NCI-H128 (cell line): ENCODE measurements at regions not wholly inside any gene's neighbourhood (a gene's known extent, or its start where the extent isn't known, plus 50 kb on each side); places are given as distances from the start of the nearest gene placed in this dataset.

Source experiments
- DNase-seq: peaks from one replicate; lab custom pipeline; 2025; ENCODE audit not compliant: unreplicated experiment; lab: John Stamatoyannopoulos, UW

DNA sequence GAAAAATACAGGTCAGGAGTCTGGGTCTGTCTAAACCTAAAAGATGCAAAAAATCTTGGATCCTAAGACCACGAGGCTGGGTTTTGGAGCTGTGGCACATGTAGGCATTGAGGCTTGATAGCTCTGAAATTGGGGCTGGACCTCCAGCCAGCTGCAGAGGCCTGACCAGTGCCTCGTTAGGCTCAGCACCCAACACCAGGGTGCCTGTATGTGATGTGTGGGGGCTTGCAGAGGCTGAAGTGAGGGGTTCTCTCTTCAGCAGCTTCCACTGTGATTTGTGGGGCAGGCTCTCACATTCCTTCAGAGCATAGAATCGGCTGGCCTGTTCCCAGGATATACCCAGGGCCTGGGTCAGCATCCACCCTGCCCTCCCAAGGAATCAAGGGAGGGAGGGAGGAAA, 247.8 kb downstream of the BUB3 start:
- DNase-seq: no peak

DNA sequence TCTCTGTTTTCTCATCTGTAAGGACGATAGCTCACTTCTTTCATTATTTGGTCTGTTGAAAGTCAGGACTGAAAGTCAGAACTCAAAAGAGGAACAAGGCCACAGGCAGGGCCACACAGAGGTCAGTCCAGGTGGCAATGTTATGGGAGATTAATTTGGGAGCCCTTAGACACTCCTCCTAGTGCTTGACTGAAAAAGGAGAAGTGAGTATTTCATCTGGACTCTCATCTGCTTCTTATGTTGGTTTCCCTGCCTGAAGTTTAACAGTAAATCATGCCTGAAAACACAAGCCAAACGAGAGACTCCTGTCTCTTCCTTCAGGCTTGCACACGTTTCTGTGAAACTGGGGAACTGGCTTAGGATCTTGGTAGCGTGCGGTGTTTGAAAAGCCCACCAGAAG, 248.5 kb downstream of the BUB3 start:
- no peak for DNase-seq

GRCh38 chr10:123404357-123404756, 250.2 kb downstream of the BUB3 start:
- DNase-seq: no peak

GRCh38 chr10:123408660-123409059, 254.5 kb downstream of the BUB3 start:
- no peak for DNase-seq

GRCh38 chr10:123409426-123409825, 255.2 kb downstream of the BUB3 start:
- no peak for DNase-seq

GRCh38 chr10:123409884-123410283, 255.7 kb downstream of the BUB3 start:
- DNase-seq: no peak

DNA sequence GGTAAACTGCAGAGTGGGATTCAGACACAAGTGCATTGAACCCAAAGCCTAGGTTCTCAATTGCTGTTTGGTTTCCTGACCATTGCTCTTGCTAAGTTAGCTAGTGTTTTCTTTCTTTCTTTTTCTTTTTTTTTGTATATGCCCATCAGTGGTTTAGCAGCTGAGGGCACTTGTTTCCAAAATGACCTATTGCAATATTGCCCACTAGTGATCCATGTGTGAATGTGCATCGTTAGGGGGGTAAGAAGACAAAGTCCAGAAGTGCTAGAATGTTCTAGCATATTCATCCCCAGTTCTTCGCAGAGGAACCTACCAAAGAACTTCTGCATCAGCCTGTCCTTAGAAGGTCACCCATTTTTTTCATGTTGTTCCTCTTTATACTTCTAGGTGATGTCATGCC, 252.8 kb upstream of the GPR26 start:
- no peak for DNase-seq

GRCh38 chr10:123415523-123415922, 250.6 kb upstream of the GPR26 start:
- no peak for DNase-seq

GRCh38 chr10:123417414-123417813, 248.7 kb upstream of the GPR26 start:
- DNase-seq: no peak

- no peak for DNase-seq
Observed at GRCh38 chr10:123421461-123421860, 244.7 kb upstream of the GPR26 start.

GRCh38 chr10:123422261-123422660, 243.9 kb upstream of the GPR26 start:
- DNase-seq: no peak

- no peak for DNase-seq
Observed at GRCh38 chr10:123424537-123424936, 241.6 kb upstream of the GPR26 start.

DNA sequence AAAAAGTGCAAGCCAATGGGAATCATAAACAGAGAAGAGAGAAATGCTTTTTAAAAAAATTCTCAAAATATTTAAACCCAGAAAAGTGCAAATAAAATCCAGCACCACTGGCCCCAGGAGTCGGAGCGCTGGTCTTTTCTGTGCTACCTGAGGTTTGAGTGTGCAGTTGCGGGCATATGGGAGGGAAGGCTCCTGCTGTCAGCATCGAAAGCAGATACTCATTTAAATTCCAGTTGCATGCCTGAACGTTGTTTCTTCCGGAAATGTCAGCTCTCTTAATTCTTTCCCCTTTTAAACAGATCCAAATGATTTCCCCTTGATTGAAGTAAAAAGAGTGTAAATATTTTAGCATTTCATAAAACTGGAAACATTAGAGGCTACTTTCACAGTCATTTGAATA, 240.5 kb upstream of the GPR26 start:
- DNase-seq: no peak

DNA sequence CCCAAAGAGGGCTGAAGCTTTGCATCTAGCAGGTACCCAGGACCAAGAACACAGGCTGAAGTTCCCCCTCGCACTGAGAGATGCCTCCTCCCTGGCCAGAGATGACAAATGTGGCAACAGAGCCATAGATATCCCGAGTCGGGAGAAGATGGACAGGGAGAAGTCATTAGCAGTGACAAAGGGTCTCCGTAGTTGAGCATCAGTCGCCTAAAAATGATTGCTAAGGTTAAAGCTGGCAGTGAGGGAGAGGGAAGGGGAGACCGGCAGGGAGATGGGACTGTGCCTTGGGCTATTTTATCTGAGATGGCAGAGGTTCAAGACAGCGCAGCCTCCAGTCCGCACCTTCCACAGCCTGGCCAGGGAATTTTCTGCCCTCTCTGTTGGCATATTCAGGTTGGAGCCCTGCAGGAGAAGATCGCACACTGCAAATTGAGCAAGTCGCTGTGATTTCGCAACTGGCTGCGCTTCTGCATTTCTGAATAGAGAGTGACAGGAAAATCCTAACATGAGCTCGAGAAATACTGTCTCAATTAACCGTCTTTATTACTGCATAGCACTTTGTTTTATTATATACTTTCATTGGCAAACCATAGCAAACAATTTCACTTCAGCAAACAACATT, 238.9 kb upstream of the GPR26 start:
- DNase-seq: no peak

DNA sequence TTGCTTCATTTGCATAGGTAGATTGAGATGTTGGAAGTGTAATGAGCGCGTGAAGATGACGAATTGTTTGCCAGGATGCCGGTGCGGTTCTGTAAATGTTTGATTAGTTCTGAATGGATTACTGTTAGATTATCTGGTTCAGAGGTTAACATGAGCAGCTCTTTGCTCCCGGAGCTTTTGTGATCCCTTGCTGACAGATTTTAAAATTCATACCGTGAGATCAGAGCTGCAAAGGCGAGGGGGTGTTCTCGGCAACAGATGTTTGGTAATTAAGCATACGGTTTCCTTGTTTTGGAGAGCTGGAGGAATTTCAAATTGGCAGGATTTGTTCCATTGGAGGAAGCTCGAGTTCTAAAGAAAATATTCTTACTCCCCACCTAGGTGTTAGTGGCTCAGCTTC, 237.8 kb upstream of the GPR26 start:
- DNase-seq: no peak

- no peak for DNase-seq
Observed at GRCh38 chr10:123429706-123430221, 236.4 kb upstream of the GPR26 start.

DNA sequence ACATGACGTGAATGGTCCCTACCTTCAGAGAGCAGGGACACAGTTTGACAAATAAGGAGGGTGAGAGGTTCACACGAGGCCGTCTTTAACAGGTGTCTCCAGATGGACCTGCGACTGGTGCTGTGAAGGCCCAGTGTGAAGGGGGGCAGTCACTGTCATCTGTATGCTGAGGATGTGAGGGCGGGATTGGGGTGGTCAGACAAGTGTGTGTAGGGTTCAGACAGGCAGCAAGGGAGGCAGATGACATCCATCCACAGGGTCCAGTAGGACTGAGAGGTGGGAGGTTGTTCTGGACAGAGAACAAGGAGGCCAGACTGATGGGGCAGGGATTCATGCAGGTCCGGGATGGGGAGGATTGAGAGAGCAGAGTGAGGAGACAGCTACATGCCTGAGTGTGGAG, 232.6 kb upstream of the GPR26 start:
- no peak for DNase-seq

DNA sequence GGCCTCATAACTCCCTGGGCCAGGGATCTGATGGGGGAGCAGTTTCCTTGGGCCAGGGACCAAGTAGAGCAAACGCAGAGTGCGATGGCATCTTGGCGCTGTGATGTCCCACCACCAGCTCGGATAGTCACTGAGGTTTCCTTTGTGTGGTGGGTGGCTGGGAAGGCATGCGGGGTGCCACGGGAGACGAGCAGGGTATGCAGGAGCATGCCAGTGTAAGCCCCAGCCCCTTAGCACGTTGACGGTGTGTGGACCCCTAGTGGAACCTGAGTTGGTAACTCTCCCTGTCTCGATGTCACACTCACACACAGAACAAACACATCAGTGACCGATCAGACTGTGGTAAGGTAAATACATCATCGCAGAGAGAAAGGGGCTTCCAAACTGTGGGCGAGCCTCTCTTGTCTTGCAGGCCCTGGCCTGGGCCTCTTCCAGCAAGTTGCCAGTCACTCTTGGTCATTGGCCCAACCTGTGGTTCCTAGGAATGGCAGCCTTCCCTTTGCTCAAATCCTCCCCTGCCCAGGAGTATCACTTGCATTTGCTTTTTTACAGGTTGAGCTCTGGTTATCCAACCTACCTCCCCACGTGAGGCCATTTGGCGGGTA, 231.6 kb upstream of the GPR26 start:
- no peak for DNase-seq

DNA sequence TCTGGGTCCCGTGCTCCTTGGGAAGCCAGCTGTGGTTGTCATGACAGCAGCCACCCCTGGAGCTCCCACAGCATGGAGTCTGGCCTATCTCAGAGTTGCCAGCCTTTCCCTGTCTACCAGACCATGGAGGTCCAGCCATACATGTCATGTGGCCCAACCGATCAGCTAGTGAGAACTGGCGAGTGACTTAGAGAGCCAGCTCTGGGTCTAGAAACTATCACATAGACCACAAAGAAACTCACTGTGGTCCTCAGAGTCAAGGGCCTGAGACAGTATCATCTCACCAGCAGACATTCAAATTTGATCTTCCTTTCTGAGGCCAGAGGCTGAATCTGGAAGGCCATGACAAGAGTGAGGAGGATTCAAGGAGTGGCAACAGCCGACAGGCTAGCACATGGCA, 223.3 kb upstream of the GPR26 start:
- no peak for DNase-seq

GRCh38 chr10:123443924-123444323, 222.2 kb upstream of the GPR26 start:
- no peak for DNase-seq

DNA sequence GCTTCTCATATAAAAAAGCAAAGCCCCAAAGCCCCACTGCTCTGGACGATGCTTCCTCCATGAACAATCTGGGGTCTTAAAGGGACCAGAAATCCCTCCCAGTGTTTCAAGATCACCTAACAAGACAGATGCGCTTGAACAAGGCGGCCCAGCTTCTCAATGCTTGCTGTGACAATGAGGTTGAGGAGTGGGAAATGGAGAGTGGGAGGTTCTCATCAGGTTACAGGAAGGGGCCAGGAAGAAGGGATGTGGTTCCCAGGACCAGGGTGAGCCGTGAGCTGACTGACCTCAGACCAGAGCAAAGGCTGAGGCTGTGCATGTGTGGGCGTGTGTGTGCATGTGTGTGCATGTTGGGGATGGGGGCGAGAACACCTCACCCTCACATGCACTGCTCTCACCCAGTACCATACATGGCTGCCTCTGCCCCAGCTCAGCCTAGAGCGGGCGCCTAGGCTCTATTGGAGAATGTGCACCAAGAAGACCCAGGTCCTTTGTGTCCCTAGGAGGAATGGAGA, 220.8 kb upstream of the GPR26 start:
- no peak for DNase-seq

DNA sequence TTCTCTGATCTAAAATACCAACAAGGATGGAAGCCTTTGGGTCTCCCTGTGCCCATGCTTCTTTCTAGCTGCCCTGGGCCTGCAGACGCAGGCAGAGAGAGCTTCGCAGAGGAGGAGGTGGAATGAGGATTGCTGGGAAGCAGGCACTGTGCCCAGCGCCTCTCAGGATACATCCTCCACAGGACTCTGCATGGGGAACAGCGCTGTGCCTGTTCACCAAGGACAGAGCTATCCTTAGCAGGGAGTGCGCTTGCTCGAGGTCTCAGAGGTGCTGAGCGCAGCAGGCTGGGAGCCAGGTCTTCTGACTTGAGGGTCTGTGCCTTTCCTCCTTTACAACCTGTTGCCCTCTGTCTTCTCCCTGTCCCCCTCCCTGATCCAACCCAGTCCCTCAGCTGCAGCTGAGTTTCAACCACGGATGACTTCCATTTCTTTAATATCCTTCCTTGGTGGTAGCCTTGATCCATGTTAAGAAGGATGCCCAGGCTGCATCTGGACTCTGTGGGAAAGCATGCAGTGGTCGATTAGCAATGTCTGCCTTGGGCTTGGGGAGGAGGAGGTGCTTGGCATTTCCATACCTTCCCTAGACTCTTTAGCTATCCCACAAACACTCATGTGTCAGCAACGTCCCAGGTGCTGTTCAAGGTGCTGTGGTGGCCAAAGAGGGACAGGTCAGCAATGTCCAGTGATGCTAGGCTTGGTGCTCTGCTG, 219.6 kb upstream of the GPR26 start:
- no peak for DNase-seq
